ENCODE measurements at regions not wholly inside any gene's neighbourhood (a gene's known extent, or its start where the extent isn't known, plus 50 kb on each side); places are given as distances from the start of the nearest gene placed in this dataset.
A peak's percentile ranks its signal among the peaks of the same experiment; 100 is the strongest.

DNA sequence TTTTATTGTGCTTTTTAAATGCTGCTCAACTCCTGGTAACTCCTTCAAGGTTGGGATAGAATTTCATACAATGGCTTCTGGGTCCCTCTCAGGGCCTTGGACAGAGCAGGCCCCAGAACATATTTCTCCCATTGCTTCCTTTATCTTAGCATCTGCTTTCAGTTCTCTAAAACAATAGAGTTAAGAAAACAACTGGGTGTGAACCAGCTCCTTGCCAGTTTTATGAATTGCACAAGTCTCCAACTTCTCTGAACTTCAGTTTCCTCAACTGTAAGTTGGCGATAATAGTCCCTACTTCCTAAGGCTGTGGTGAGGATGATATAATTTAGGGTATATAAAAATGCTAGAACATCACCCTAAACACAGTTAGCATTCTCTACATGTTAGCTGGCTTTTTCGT is 77.0 kb upstream of the INHBA start:
- in situ Hi-C loops (cut with HindIII; ENCODE audit: low pct_unique_long_range_greater_than_20kb, low sequenced_read_pairs) = no loop called here
- DNase-seq (ENCODE audit: low read depth, low spot score) = no peak

DNA sequence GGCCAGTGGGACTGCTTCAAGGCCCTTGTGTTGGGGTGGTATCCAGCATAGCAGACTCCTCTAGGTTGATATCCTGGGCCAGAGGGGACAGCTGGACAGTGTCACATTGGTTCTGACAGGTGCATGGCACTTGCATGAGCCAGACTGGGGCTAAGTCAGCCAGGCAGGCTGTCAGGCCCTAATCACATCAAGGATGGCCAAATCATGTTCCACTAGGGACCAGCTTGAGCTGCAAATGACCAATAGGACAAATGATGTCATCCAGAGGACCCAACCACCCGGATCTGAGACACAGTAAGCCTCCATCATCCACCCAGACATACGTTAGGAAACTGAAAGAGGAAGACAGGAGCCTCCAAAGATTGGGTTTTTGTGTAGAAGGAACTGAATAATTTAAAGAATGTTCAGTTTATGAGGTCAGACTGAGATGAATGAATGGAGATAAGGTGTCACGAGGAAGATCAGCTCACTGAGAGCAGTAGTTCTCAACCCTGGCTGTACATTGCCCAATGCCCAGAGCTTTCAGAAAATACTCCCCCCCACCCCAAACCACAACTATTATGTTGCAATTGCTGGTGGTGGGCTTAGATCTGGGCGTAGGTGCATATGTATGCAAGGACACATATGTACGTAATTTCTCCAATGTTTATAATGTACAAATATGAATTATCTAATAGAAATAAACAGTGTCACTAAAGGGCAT is 75.2 kb upstream of the INHBA start:
- in situ Hi-C loops (cut with HindIII; ENCODE audit: low pct_unique_long_range_greater_than_20kb, low sequenced_read_pairs) = no loop called here
- peak; percentile 23 for DNase-seq (ENCODE audit: low read depth, low spot score)

DNA sequence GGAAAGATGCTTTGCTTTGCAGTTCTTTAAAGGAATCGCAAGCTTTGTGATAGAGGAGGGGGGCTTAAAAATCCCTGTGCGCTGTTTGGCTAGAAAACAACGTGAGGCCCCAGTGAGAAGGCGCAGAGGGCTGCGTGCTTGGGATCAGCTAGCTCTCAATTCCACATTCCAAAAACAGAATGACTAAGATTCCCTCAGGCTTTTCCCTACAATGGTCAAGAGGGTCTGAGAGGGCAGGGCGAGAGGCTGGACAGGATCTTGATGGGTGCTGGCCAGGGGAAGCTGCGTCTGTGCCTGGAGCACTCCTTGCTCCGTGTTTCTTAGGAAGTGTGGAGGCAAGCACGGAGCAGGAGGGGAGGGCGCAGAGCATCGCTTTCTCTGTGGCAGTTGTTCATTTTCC is 72.1 kb upstream of the INHBA start:
- in situ Hi-C loops (cut with HindIII; ENCODE audit: low pct_unique_long_range_greater_than_20kb, low sequenced_read_pairs) = no loop called here
- peak; percentile 29 for DNase-seq (ENCODE audit: low read depth, low spot score)

DNA sequence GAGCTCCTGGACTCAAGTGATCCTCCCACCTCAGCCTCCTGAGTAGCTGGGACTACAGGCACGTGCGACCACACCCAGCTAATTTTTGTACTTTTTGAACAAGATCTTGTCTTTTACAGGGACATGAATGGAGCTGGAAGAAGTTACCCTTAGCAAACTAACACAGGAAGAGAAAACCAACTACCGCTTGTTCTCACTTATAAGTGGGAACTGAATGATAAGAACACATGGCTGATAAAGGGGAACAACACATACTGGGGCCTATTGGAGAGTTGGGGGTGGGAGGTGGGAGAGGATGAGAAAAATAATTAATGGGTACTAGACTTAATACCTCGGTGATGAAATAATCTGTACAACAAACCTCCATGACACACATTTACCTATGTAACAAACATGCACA is 70.9 kb upstream of the INHBA start:
- in situ Hi-C loops (cut with HindIII; ENCODE audit: low pct_unique_long_range_greater_than_20kb, low sequenced_read_pairs) = no loop called here
- DNase-seq (ENCODE audit: low read depth, low spot score) = no peak

DNA sequence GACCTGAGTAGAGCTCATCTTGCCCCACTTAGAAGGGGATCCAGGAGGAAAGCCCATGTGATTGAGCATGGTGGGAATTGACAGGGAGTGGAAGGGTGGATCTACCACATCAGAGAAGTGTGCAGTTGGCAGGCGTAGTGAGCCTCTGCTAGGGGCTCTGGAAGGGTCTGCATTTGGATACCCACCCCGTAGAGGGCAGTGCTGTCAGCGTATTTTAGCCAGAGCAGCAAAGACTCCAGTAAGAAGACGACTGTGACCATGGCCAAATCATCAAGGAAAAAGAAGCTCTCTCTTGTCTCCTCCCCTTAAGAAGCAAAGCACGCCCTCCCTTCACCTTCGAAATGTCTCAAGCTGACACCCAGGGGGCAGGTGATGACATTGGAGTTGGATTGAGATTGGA is 68.8 kb upstream of the INHBA start:
- in situ Hi-C loops (cut with HindIII; ENCODE audit: low pct_unique_long_range_greater_than_20kb, low sequenced_read_pairs) = no loop called here
- DNase-seq (ENCODE audit: low read depth, low spot score) = no peak

DNA sequence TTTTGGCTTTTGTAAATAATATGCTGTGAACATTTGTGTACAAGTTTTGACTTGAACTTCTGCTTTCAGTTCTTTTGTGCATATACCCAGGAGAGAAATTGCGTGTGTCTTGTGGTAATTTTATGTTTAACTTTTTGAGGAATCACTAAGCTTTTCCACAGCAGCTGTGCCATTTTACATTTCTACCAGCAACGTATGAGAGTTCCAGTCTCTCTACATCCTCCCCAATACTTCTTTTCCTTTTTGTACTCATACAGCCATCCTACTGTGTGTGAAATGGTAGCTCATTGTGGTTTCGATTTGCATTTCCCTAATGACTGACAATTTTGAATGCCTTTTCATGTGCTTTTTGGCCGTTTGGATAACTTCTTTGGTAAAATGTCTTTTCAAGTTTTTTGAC is 66.3 kb upstream of the INHBA start:
- in situ Hi-C loops (cut with HindIII; ENCODE audit: low pct_unique_long_range_greater_than_20kb, low sequenced_read_pairs) = no loop called here
- no peak for DNase-seq (ENCODE audit: low read depth, low spot score)

DNA sequence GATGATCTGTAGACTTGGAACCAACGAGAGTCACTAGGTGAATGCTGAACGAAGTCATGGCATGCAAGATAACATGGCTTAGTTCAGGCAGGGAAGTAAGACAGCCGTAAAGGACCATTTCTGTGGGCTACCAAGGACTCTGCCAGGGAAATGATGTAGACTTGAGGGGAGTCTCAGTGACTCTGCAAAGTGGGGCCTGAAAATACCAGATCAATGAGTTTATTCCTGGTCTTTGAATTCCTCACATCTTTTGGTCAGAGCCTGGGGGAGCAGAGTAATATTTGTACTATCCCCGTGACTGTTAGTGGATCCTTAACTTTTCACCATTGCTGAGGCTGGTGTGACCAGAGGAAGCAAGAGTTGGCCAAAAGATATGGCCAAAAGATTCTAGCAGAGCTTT is 60.7 kb upstream of the INHBA start:
- DNase-seq (ENCODE audit: low read depth, low spot score) = no peak
- in situ Hi-C loops (cut with HindIII; ENCODE audit: low pct_unique_long_range_greater_than_20kb, low sequenced_read_pairs) = no loop called here

DNA sequence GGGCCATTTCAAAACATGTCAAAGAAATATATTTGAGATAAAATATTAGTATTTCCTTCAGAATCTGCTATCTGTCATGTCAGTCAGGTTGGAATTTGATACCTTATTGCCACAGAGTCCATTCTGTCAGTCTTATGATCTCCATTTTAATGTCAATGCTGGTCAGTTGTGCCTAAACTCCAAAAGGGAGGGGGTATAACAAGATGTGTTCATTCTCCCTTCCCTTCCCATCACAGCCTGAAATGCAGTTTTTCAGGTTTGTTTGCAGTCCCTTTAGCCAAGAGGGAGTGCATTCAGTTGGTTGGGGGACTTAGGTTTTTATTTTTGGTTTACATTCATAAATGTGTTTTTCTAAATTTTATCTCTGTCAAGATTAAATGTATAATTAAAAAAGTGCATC is 59.8 kb upstream of the INHBA start:
- no peak for DNase-seq (ENCODE audit: low read depth, low spot score)
- in situ Hi-C loops (cut with HindIII; ENCODE audit: low pct_unique_long_range_greater_than_20kb, low sequenced_read_pairs) = no loop called here

DNA sequence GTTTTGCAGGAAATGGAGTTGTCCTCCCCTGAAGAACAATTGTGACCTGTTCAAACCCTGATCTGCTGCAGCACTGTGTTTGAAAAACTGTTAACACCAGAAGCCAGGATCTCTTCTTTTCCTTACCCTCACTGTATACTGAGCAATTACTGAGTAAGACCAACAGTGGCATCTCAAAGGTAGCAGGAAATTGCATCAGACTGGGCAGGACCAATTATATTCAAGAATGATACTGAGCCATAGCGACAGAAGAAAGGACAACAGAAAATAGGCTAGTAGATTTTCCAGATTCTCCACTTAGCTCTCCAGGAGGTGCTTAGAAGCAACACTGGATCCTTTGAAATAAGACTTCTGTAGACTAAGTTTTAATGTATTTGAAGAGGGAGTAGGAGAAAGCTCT is 57.4 kb upstream of the INHBA start:
- in situ Hi-C loops (cut with HindIII; ENCODE audit: low pct_unique_long_range_greater_than_20kb, low sequenced_read_pairs) = no loop called here
- no peak for DNase-seq (ENCODE audit: low read depth, low spot score)

DNA sequence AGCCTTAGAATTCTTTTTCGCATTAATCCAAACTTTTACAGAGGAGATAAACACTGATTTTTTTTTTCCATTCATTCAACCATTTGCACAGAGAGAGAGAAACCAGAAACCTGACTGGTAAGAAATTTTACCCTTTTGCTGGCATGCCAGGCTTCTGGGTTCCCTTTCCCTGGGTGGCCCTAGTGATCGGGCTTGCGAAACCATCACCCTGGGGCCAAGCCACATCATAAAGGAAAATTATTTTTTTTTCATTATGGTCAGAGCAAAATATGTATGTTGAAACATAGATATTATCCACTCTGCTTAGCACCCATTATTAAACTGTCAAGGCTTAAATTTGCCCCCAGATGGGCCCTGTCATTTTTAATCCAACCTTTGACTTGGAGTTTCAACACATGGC is 55.4 kb upstream of the INHBA start:
- DNase-seq (ENCODE audit: low read depth, low spot score) = no peak
- in situ Hi-C loops (cut with HindIII; ENCODE audit: low pct_unique_long_range_greater_than_20kb, low sequenced_read_pairs) = no loop called here

DNA sequence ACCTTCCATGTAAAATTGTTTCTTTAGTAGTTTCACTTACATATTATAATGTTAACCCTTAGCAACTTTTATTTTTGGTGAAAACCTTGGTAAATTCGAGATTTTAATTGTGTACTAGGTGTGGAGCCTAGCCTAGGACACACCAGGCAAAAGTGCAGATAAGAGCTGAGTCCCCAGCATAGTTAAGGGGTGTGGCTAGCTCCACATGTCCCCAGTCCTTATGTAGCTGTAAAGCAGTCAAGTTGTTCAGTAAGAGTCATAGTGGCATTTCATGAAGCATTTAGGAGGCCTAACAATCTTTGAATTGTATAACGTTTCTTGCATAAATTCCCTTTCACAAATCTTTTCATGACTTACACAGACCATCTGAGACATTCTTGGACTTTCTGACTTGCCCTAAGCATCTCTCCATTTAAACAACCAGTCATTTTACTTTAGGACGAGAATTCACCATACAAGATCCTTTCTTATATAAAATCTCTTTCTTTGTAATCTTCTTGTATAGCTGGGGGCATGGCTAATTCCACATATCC is 53.8 kb upstream of the INHBA start:
- no peak for DNase-seq (ENCODE audit: low read depth, low spot score)
- in situ Hi-C loops (cut with HindIII; ENCODE audit: low pct_unique_long_range_greater_than_20kb, low sequenced_read_pairs) = no loop called here

DNA sequence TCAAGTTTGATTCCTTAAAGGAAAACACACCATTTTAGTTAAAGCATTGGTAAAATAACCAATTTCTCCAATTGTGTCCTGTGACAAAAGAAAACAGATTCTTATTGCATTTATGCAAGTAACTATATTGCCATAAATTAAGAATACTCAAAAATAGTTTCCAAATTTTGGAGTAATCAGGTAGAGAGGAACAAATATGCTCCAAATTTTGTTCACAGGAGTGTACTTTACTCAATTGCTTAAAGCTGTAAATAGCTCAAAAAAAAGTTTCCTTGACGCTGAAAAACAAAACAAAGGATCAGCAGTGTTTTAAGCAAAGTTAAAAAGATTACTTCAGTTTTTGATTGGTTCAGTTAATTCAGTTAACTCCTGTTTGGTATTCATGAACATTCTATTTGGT is 52.2 kb upstream of the INHBA start:
- DNase-seq (ENCODE audit: low read depth, low spot score) = no peak

DNA sequence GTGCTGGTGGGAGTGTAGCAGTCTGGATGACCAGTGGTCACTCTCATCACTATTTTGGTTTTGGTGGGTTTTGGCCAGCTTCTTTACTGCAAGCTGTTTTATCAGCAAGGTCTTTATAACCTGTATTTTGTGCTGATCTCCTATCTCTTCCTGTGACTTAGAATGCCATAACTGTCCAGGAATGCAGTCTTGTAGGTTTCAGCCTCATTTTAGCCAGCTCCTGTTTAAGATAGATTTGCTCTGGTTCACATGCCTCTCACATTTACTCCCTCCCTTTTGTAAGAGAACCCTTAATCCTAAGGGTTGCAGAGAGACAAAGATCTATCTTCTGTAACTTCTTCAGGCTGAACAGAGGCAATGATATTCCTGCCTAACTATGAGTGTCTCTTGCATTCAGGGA is 51.2 kb upstream of the INHBA start:
- in situ Hi-C loops (cut with HindIII; ENCODE audit: low pct_unique_long_range_greater_than_20kb, low sequenced_read_pairs) = no loop called here
- no peak for DNase-seq (ENCODE audit: low read depth, low spot score)

More for the DNA sequence above, 52.2 kb upstream of the INHBA start:
- in situ Hi-C loops (cut with HindIII; ENCODE audit: low pct_unique_long_range_greater_than_20kb, low sequenced_read_pairs) = no loop called here
